GM18858 (cell line): ENCODE measurements at regions not wholly inside any gene's neighbourhood (a gene's known extent, or its start where the extent isn't known, plus 50 kb on each side); places are given as distances from the start of the nearest gene placed in this dataset.

Experiments
- ATAC-seq: cut with Tn5 transposase; IDR thresholded peaks from one replicate; pipeline ENCODE4 v1.9.1; 2021; ENCODE audit not compliant: unreplicated experiment

- no peak for ATAC-seq
These were observed 122.5 kb downstream of the PHLDA1 start for GRCh38 chr12:75908961-75909605.

DNA sequence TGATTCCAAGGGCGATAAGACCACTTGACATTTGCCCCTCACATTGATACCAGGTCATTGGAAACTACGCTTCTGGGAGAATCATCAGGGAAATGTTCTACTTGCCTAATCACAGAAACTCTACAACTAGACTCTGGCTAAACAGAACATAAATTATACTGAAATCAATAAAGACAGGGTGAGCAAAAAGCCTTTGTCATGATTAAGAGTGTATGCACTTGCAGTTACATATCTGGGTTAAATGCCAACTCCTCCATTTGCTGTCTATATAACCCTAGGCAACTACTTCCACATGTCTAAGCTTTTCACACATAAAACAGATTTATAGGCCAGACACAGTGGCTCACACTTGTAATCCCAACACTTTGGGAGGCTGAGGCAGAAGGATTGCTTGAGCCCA is 125.7 kb downstream of the PHLDA1 start:
- no peak for ATAC-seq

DNA sequence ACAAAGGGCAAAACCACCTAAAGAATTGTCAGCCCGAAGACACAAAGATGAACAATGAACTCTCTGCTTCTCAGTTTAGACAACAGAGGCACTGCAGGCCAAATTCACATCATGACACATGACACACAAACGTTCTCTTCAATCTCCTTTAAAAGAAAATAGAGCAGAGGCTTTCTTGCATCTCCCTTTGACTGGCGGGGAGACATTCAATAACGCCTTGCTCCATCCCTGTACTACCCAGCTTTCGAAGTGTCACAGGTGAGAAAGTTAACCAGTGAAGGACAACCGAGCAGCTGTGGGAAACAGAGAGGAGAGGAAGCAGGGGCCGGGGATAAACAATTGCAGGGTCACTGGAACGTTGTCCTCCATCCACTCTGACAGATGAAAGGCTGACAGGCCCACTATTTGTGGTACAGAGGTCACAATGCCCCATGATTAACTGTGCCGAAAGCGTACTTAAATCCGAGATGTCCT is 130.8 kb downstream of the PHLDA1 start:
- no peak for ATAC-seq

- no peak for ATAC-seq
These were observed 131.3 kb downstream of the PHLDA1 start for GRCh38 chr12:75900226-75900625.

DNA sequence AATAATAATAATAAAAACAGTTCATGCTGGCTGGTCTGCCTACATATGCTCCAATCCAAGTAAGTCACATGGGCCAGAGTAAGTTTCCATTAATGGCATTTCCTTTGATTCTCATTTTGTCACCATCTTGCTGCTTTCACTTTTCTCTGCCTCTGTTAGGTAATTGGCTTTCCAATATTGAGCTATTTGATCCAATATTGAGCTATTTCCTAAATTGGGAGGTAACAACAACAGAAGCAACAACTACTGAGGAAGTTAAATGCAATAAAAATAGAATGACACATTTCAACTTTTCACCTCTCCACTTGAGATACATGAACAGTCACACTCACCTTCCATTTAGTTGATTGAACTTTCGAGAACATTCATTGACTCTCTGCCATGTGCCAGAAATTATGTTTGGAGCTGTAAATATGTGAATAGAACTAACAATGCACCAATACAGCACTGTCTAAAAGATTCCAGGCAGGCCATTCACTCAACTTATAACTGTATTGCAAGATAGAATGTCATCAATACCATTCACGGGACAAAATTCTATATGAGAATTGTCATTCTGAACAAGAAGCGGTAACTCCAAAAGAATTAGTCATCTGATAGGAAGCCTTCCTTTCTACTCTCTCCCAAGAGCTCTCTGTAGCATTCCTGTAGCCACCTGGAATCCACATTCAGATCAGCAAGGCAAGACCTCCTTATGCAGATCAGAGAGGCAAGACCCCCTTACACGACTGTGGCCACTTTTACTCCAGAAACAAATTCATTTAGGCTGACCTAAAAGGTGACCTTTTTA is 136.4 kb downstream of the PHLDA1 start:
- ATAC-seq = no peak

DNA sequence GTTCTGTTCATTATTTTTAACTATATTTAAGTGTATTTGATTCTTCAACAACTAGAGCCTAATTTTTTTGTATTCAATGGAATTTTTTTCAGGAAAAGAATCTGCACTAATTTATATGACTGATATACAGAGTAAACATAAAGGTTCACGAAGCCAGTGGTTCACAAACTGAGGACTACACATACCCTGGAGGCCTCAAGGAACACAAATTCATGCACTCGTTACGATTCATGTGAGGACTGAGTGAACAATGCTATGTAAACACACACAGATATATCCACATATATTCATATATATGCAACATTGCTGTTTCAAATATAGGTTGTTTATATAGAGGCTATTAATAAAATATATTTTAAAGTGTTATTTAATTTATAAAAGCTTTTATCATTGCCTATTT is 137.8 kb downstream of the PHLDA1 start:
- no peak for ATAC-seq

DNA sequence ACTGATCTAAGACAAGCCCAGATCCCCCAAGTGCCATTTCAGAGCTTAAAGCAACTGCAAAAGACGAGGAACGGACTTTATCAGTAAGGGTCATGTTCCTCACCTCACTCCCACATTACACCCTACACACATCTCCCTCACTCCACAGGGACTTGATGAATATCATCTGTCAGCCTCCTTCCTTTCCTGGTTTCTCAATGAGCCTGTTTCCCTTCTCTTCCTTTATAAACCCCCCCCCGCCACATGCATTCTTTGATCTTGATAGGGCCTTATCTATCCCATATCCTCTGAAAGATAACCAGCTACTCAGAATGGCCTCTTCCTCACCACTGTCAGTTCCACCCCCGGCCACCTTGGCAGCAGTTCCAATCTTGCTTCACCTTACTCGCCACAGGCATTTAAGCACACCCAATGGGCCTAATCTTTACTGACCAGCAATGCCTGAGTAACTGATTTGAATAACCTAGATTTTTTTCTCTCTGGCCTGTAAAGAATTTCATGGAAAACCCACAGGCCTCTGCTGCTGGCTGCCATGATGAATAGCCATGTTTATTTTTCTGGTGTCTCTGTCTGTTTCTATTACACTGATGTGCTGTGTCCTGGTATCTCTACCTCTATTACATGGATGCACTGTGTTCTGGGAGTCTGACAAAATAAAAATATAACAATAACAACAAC is 138.7 kb downstream of the PHLDA1 start:
- no peak for ATAC-seq

DNA sequence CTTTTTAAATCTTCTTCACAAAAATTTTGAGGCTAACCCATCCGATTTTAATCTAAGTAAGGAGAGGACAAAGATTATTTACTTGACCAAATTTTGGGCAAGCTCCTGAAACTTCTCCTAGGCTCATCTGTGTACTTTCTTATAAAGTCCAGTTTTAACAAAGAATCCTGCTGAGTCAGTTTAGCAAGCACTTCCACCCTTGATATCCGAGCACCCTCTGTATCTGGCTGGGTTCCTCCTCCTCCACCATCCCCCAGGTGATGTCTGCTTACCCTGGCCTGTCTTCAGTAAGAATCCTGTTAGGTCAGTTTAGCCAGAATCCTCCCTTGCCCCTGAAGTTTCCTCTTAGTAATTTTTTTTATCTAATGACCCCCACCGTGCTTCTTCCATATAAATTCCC is 140.5 kb downstream of the PHLDA1 start:
- no peak for ATAC-seq

- no peak for ATAC-seq
These were observed 140.9 kb downstream of the PHLDA1 start for GRCh38 chr12:75890660-75891059.

DNA sequence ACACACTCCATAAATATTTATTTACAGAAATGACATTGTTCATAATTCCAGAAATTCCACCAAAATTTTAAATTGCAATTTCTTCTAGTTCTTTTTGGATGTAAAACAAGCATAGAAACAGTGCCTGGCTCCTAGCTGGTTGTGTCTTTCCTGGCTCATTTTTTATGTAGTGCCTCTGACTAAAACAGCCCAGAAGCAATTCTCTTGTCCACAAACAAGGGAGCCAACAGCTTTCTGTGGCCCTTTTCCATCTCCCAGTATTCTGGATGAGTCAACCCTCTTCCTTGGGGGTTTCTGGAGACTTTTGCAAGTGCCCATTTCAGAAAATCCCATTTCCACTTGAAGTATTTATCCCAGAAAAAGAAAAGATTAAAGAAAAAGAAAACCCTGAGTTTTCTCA is 141.4 kb downstream of the PHLDA1 start:
- ATAC-seq = no peak

- no peak for ATAC-seq
These were observed 142.5 kb downstream of the PHLDA1 start for GRCh38 chr12:75888874-75889613.

DNA sequence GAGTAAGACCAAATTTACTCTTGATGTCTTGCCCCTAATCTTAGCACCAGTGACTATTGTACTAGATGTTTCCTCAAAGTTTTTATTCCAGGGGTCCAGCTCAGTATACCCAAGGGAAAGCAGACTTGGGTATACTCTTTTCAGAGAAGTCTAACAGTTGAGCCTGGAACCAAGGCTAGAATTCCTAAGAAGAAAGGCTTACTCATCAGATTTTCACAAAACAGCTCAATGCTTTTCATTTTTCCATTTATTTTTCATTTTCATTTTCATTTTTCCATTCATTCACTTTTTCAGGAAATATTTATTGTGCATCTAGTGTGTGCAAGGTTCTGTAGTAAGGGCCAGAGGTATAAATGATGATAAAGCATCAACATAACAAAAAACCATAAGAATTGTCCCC is 143.2 kb downstream of the PHLDA1 start:
- ATAC-seq = no peak

DNA sequence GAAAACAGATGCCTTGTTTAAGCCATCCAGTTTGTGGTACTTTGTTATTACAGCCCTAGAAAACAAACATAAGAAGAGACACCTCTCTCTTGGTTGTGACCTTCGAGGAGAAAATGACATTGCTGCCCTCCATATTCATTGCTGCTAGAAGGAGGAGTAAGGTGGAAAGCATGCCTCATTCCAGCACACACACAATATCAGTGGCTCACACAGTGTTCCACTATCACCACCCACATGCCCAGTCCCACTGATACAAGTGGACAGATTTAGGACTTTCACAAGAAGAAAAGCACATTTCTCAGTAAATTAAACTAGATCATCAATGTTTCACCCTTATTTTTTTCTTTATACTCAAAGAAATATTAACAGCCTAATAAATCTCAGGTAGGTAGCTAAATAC is 143.6 kb downstream of the PHLDA1 start:
- no peak for ATAC-seq

DNA sequence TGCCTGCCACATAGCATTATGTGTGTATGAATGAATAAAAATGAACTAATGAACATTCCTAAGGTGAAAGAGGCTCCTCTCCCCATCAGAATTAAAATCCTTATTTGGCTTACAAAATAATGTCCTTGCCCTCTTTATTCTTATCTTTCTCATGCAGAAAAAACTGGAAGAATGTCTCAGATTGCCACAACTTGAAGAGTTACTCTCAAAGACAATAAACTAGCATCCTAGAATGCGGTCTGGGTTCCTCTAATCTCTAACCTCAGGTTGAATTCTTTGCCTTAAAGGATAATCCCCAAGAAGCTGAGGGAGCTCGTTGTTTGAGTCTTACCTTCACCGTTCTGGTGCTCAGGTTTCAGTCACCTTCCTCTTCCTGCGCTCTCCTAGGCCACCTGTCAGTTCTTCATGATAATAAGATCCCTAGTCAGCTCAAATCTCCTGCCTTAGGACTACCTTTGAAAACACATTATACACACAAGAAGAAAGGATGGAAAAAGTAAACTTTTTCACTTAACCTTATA is 147.1 kb downstream of the PHLDA1 start:
- no peak for ATAC-seq

DNA sequence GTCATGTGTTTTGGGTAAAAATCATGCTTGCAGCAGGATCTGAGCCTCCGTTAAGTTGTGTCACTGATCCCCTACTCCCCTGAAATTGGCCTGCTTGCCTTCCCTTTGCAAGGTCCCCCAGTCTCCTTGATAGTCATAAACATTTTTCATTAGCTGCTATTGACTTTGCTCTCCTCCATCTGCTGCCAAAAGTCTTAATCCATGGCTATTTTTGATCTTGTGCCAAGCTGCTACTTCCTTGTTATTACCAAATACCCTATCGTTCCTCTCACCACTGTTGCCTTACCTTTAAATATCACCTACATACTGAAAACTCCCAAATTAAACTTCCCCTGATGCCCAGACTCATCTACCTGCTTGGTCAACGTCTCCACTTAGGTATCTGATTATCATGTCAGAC is 148.3 kb downstream of the PHLDA1 start:
- ATAC-seq = no peak

DNA sequence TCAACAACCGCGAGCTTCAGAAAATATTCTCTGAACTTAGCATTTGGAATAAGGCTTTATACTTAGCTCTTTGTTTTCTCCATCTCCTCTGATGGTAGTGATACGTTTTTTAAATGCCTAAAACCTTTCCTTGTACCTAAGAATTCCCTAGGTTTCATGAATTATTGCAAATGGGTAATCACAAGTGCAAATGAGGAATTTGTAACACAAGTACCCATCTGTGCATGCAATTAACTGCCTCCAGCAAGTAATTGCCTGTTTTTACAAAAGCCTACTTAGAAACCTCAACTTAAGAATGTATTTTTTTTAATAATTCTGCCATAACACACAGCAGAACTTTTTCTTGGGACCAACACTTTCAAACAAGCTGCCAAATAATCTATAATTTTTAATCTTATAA is 149.2 kb downstream of the PHLDA1 start:
- no peak for ATAC-seq

DNA sequence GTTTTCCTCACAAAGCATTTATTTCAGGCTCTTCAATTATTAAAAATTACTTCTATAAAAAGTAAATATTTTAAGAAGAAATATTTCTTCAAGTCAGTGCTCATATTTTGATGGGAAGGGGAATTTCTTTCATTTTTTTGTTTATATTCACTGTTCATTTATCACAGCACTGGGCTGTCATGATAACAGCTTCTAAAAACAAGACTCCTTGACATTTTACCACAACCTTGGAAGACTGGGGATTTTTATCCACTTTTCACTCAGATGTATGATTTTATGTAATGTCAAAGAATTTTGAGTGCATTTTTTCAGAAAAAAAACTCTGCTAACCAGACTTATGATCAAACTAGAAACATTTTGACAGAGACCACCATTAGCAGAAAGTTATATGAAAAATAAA is 149.7 kb downstream of the PHLDA1 start:
- no peak for ATAC-seq

DNA sequence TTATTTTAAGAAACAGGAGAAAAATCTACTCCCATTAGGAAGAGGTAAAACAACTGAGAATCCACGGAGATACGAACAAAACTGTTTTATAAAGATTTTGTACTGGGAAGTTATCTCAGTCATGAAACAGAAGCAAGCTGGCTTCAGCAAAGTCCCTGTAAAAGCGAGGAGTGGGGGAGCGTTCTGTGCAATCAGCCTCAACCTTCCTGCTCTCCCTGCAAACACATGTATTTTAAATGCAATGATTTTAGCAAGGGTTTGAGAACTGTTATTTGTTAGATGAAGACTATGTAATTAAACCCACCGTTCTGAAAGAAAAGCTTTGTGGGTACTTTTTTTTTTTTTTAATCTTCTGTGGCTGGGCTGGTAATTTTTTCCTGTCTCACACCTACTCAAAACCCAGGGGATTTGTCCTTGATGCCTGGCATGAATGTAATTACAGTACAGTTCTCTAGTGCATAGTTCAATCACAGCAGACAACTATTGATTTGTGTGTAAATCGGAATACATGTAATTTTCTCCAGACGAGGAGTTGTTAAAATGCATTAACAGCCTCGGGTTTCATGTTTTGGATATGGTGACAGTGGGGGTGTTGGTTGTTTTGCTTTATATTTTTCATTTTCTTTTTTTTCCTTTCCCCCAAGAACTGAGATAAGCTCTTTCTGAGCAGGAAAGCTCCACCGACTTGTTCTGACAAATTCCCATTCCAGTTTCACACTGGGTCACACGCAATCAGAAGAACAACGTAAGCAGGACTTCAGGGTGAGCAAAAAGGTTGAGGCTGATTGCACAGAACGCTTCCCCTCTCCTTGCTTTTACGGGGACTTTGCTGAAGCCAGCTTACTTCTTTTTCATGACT is 153.6 kb downstream of the PHLDA1 start:
- ATAC-seq = no peak

GRCh38 chr12:75876832-75877762 is 154.5 kb downstream of the PHLDA1 start:
- ATAC-seq = no peak
